Stimulated activated CD8-positive, alpha-beta memory T cell treated with anti-CD3 and anti-CD28 coated beads, Interleukin-12 subunit alpha, Interleukin-12 subunit beta, amount 100 ng/mL, for 1 hour (primary cell): ENCODE measurements at regions not wholly inside any gene's neighbourhood (a gene's known extent, or its start where the extent isn't known, plus 50 kb on each side); places are given as distances from the start of the nearest gene placed in this dataset.

Experiments used
- DNase-seq: peaks from one replicate; pipeline ENCODE4 v3.0.0-alpha.2; 2020; ENCODE audit warnings: low read depth

- DNase-seq, result no peak
These were observed 439.2 kb downstream of the SETBP1 start for GRCh38 chr18:45119876-45120275.

- DNase-seq, result no peak
These were observed 440.5 kb downstream of the SETBP1 start for GRCh38 chr18:45121146-45121545.

GRCh38 chr18:45122506-45122905, 441.8 kb downstream of the SETBP1 start:
- DNase-seq, result no peak

- no peak for DNase-seq
These were observed 446.7 kb downstream of the SETBP1 start for GRCh38 chr18:45127405-45127804.

- no peak for DNase-seq
These were observed 452.6 kb downstream of the SETBP1 start for GRCh38 chr18:45133276-45133675.

GRCh38 chr18:45136381-45137086, 455.8 kb downstream of the SETBP1 start:
- DNase-seq, result no peak

GRCh38 chr18:45137087-45137419, 456.4 kb downstream of the SETBP1 start:
- no peak for DNase-seq

GRCh38 chr18:45139478-45139877, 458.8 kb downstream of the SETBP1 start:
- no peak for DNase-seq

GRCh38 chr18:45142868-45143267, 462.2 kb downstream of the SETBP1 start:
- DNase-seq, result no peak

- no peak for DNase-seq
These were observed 465.6 kb upstream of the SLC14A2 start for GRCh38 chr18:45149712-45150111.

- no peak for DNase-seq
These were observed 463.6 kb upstream of the SLC14A2 start for GRCh38 chr18:45151645-45152044.

- DNase-seq, result no peak
These were observed 459.8 kb upstream of the SLC14A2 start for GRCh38 chr18:45155526-45155925.

GRCh38 chr18:45156946-45157345, 458.3 kb upstream of the SLC14A2 start:
- no peak for DNase-seq

GRCh38 chr18:45157576-45157975, 457.7 kb upstream of the SLC14A2 start:
- DNase-seq, result no peak

- DNase-seq, result no peak
These were observed 453.4 kb upstream of the SLC14A2 start for GRCh38 chr18:45161850-45162249.

- no peak for DNase-seq
These were observed 451.4 kb upstream of the SLC14A2 start for GRCh38 chr18:45163871-45164270.

GRCh38 chr18:45164551-45164950, 450.7 kb upstream of the SLC14A2 start:
- no peak for DNase-seq

- DNase-seq, result no peak
These were observed 450.0 kb upstream of the SLC14A2 start for GRCh38 chr18:45165176-45165713.

- DNase-seq, result no peak
These were observed 449.4 kb upstream of the SLC14A2 start for GRCh38 chr18:45165871-45166270.

- no peak for DNase-seq
These were observed 448.9 kb upstream of the SLC14A2 start for GRCh38 chr18:45166341-45166835.

- no peak for DNase-seq
These were observed 448.3 kb upstream of the SLC14A2 start for GRCh38 chr18:45166836-45167551.

GRCh38 chr18:45167631-45168280, 447.5 kb upstream of the SLC14A2 start:
- no peak for DNase-seq
